ENCODE measurements at regions not wholly inside any gene's neighbourhood (a gene's known extent, or its start where the extent isn't known, plus 50 kb on each side); places are given as distances from the start of the nearest gene placed in this dataset.

- peaks cover 4% of the 10 kb centered on the region for H3K9me3 Mint-ChIP-seq (ENCODE audit: unreplicated experiment)
- DNase-seq (ENCODE audit: unreplicated experiment), result no peak
- TF ChIP-seq CTCF (IDR thresholded peaks at IDR 0.05; ENCODE audit: unreplicated experiment), result no peak
- peaks cover 10% of the 10 kb centered on the region for H3K27me3 Mint-ChIP-seq (ENCODE audit: insufficient read depth, unreplicated experiment)
- no TSS peak for BruUV-seq (replicated peaks)
- no peak overlapping the region for H3K4me3 Mint-ChIP-seq (ENCODE audit: unreplicated experiment)
- no peaks in the 10 kb centered on the region for H3K36me3 Mint-ChIP-seq (ENCODE audit: insufficient read depth, unreplicated experiment)
- POLR2A ChIA-PET, result interaction anchor here (0.6 kb wide), 1 partner anchor 532 kb away, joined by 3 read pairs; no protein-coding TSS in a partner anchor
- peaks cover 6% of the 10 kb centered on the region for H3K4me1 Mint-ChIP-seq (ENCODE audit: insufficient read depth, unreplicated experiment)
- CTCF ChIA-PET, result interaction anchor here (0.7 to 1.6 kb wide), 3 partner anchors 9 to 34 kb away, joined by 3 to 4 read pairs (median 4); no protein-coding TSS in a partner anchor
- intact Hi-C loops (cut with micrococcal nuclease), result no loop called here
- H3K27ac Mint-ChIP-seq (ENCODE audit: low read depth, unreplicated experiment), result no peak overlapping the region
Measured at GRCh38 chr5:168073311-168073710, 218.1 kb upstream of the WWC1 start.

GRCh38 chr5:168073991-168074800 lies 217.2 kb upstream of the WWC1 start:
- Mint-ChIP-seq H3K36me3 (ENCODE audit: insufficient read depth, unreplicated experiment) (no peaks in the 10 kb centered on the region), H3K4me1 (ENCODE audit: insufficient read depth, unreplicated experiment) (peaks cover 6% of the 10 kb centered on the region), H3K27me3 (ENCODE audit: insufficient read depth, unreplicated experiment) (peaks cover 10% of the 10 kb centered on the region), H3K4me3 (ENCODE audit: unreplicated experiment) (no peak overlapping the region), H3K9me3 (ENCODE audit: unreplicated experiment) (peaks cover 7% of the 10 kb centered on the region), H3K27ac (ENCODE audit: low read depth, unreplicated experiment) (no peak overlapping the region)
- no peak for TF ChIP-seq CTCF (IDR thresholded peaks at IDR 0.05; ENCODE audit: unreplicated experiment)
- intact Hi-C loops (cut with micrococcal nuclease), result no loop called here
- POLR2A ChIA-PET, result no interaction called here
- CTCF ChIA-PET, result interaction anchor here (0.6 to 1.6 kb wide), 3 partner anchors 10 to 495 kb away, joined by 3 to 4 read pairs (median 4); no protein-coding TSS in a partner anchor
- DNase-seq (ENCODE audit: unreplicated experiment), result no peak
- BruUV-seq (replicated peaks), result no TSS peak

GRCh38 chr5:168075387-168075786 lies 216.1 kb upstream of the WWC1 start:
- intact Hi-C loops (cut with micrococcal nuclease), result no loop called here
- Mint-ChIP-seq H3K27ac (ENCODE audit: low read depth, unreplicated experiment) (no peak overlapping the region), H3K9me3 (ENCODE audit: unreplicated experiment) (peaks cover 7% of the 10 kb centered on the region), H3K27me3 (ENCODE audit: insufficient read depth, unreplicated experiment) (peaks cover 10% of the 10 kb centered on the region), H3K4me1 (ENCODE audit: insufficient read depth, unreplicated experiment) (peaks cover 6% of the 10 kb centered on the region), H3K4me3 (ENCODE audit: unreplicated experiment) (no peak overlapping the region), H3K36me3 (ENCODE audit: insufficient read depth, unreplicated experiment) (no peaks in the 10 kb centered on the region)
- no peak for DNase-seq (ENCODE audit: unreplicated experiment)
- no peak for TF ChIP-seq CTCF (IDR thresholded peaks at IDR 0.05; ENCODE audit: unreplicated experiment)
- ChIA-PET POLR2A (no interaction called here), CTCF (interaction anchor here (0.6 kb wide), 1 partner anchor 99 kb away, joined by 3 read pairs; no protein-coding TSS in a partner anchor)
- BruUV-seq (replicated peaks), result no TSS peak

- Mint-ChIP-seq H3K36me3 (ENCODE audit: insufficient read depth, unreplicated experiment) (no peaks in the 10 kb centered on the region), H3K9me3 (ENCODE audit: unreplicated experiment) (peaks cover 7% of the 10 kb centered on the region), H3K4me1 (ENCODE audit: insufficient read depth, unreplicated experiment) (peaks cover 6% of the 10 kb centered on the region), H3K4me3 (ENCODE audit: unreplicated experiment) (no peak overlapping the region), H3K27ac (ENCODE audit: low read depth, unreplicated experiment) (peak overlapping the region; percentile 32), H3K27me3 (ENCODE audit: insufficient read depth, unreplicated experiment) (peaks cover 10% of the 10 kb centered on the region)
- intact Hi-C loops (cut with micrococcal nuclease), result no loop called here
- POLR2A ChIA-PET, result no interaction called here
- DNase-seq (ENCODE audit: unreplicated experiment), result peak; percentile 39
- TF ChIP-seq CTCF (IDR thresholded peaks at IDR 0.05; ENCODE audit: unreplicated experiment), result peak; percentile 37
- BruUV-seq (replicated peaks), result no TSS peak
- CTCF ChIA-PET, result interaction anchor here (0.6 to 1.7 kb wide), 9 partner anchors 9 to 642 kb away, joined by 3 to 6 read pairs (median 3); no protein-coding TSS in a partner anchor
Measured at GRCh38 chr5:168076561-168076991, 214.9 kb upstream of the WWC1 start.

All from MCF 10A (cell line).